Gastroesophageal sphincter (tissue), 4 donors: ENCODE measurements at regions not wholly inside any gene's neighbourhood (a gene's known extent, or its start where the extent isn't known, plus 50 kb on each side); places are given as distances from the start of the nearest gene placed in this dataset.

Source experiments
- ATAC-seq: fragments of 150-250 bp; one replicate; pipeline ENCODE4 v1.9.1; 2016; ENCODE audit warnings: mild to moderate bottlenecking, moderate library complexity
- H3K27ac ChIP-seq, 4 donors: fragments of 200-600 bp; sonication (generic) in 3 of 4; 1 replicate in 3 of 4; 2 replicates in 1 of 4; pipeline ENCODE4 v1.5.1; 2016 to 2019
- H3K27me3 ChIP-seq: fragments of 200-600 bp; sonication (generic); one replicate; pipeline ENCODE4 v1.5.1; 2019
- H3K36me3 ChIP-seq, 2 donors: fragments of 200-600 bp; sonication (generic); one replicate each; pipeline ENCODE4 v1.5.1; 2019; ENCODE audit warnings: control low read depth in 1 of 2
- H3K4me1 ChIP-seq, 3 donors: fragments of 200-600 bp; sonication (generic); 1 replicate in 2 of 3; 2 replicates in 1 of 3; pipeline ENCODE4 v1.5.1; 2016 to 2019; ENCODE audit warnings: control low read depth in 2 of 3
- H3K4me3 ChIP-seq, 2 donors: fragments of 200-600 bp; sonication (generic); one replicate each; pipeline ENCODE4 v1.5.1; 2019; ENCODE audit warnings: mild to moderate bottlenecking in 1 of 2, moderate library complexity in 1 of 2
- H3K9me3 ChIP-seq, 3 donors: fragments of 200-600 bp; sonication (generic); one replicate each; pipeline ENCODE4 v1.5.1; 2017 to 2019; ENCODE audit warnings: control low read depth in 2 of 3
- EP300 ChIP-seq: sonication (generic); formaldehyde crosslinking; IDR thresholded peaks from one replicate; pipeline ENCODE4 v1.6.1; 2017; ENCODE audit warnings: antibody characterized with exemption, mild to moderate bottlenecking
- POLR2A ChIP-seq, 2 donors: fragments of 450-650 bp; IDR thresholded peaks; one replicate each; pipeline ENCODE4 v1.6.1; 2017; ENCODE audit warnings: antibody characterized with exemption in 2 of 2, mild to moderate bottlenecking in 2 of 2, moderate library complexity in 1 of 2
- POLR2AphosphoS5 ChIP-seq: sonication (generic); formaldehyde crosslinking; IDR thresholded peaks from one replicate; pipeline ENCODE4 v1.6.1; 2017; ENCODE audit warnings: antibody characterized with exemption
- WGBS, 2 donors: methylation state at CpG; one replicate each; pipeline ENCODE4 v1.1.5; 2018; ENCODE audit warnings: low coverage in 1 of 2; 5-methylcytosine and 5-hydroxymethylcytosine counted together
- TF ChIP-seq, protein P1 (sequence below), 4 experiments: fragments of 200-600 bp in 2 of 4; fragments of 450-650 bp in 2 of 4; sonication (generic) in 1 of 4; IDR thresholded peaks; one replicate each; pipeline ENCODE4 v1.5.1; 2017 to 2019; ENCODE audit warnings: antibody characterized with exemption in 4 of 4, mild to moderate bottlenecking in 2 of 4, moderate library complexity in 2 of 4

- Histone ChIP-seq H3K27me3 (no peaks in the 10 kb centered on the region), H3K4me1 (no peaks in the 10 kb centered on the region), H3K9me3 (no peaks in the 10 kb centered on the region), H3K4me3 (no peak overlapping the region), H3K36me3 (no peaks in the 10 kb centered on the region), H3K27ac (no peak overlapping the region)
- TF ChIP-seq POLR2AphosphoS5: no peak
- TF ChIP-seq, protein P1, sequence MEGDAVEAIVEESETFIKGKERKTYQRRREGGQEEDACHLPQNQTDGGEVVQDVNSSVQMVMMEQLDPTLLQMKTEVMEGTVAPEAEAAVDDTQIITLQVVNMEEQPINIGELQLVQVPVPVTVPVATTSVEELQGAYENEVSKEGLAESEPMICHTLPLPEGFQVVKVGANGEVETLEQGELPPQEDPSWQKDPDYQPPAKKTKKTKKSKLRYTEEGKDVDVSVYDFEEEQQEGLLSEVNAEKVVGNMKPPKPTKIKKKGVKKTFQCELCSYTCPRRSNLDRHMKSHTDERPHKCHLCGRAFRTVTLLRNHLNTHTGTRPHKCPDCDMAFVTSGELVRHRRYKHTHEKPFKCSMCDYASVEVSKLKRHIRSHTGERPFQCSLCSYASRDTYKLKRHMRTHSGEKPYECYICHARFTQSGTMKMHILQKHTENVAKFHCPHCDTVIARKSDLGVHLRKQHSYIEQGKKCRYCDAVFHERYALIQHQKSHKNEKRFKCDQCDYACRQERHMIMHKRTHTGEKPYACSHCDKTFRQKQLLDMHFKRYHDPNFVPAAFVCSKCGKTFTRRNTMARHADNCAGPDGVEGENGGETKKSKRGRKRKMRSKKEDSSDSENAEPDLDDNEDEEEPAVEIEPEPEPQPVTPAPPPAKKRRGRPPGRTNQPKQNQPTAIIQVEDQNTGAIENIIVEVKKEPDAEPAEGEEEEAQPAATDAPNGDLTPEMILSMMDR (IDR thresholded peaks at IDR 0.05): no peak
- no peak for TF ChIP-seq POLR2A (IDR thresholded peaks at IDR 0.05)
- TF ChIP-seq EP300: no peak
- ATAC-seq: no peak
- WGBS, 2 donors: 65 to 83% methylated on average over 1 of the region's 1 CpG
Measured at GRCh38 chr18:2478662-2479061, 92.6 kb downstream of the METTL4 start.

- Histone ChIP-seq H3K27me3 (no peaks in the 10 kb centered on the region), H3K4me3 (no peak overlapping the region), H3K9me3 (no peaks in the 10 kb centered on the region), H3K36me3 (no peaks in the 10 kb centered on the region), H3K4me1 (no peaks in the 10 kb centered on the region), H3K27ac (no peak overlapping the region)
- TF ChIP-seq POLR2AphosphoS5: no peak
- TF ChIP-seq, protein P1 (IDR thresholded peaks at IDR 0.05): no peak
- no peak for TF ChIP-seq EP300
- TF ChIP-seq POLR2A (IDR thresholded peaks at IDR 0.05): no peak
- no peak for ATAC-seq
- WGBS, 2 donors: 68 to 72% methylated on average over 2 of the region's 2 CpGs
Measured at GRCh38 chr18:2480536-2480935, 90.8 kb downstream of the METTL4 start.

DNA sequence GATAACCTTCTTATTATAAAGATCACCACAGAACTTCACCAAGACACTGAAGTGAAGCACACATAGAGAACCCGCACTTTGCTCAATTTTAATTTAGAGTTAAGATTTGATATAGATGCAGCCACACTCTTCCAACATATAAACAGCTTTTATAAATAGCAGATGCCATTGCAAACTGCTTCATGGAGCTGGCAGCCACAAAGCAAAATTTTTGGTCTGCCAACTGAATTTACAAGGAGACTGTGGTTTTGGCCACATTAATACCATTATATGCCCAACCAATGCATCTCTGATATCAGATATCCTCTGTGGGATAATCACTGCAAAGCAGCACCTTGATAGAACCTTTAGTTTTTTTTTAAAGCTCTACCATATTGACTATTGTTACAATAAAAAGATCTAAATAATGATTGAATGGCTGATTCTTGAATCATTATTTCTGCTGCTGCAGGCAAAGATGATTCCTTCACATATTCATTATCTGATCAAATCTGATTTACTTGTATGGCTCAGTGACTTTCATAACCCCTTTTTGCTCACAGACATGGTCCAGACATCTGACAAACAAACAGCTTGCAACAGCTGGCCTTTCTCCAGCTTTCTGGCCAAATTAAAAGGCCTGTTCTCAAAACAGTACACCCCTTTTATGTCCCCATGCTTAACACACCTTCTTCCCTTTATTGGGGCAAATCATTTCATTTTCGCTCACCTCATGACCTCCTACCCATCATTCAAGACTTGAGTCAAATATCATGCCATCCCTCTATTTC, 88.4 kb downstream of the METTL4 start:
- Histone ChIP-seq H3K27me3 (no peaks in the 10 kb centered on the region), H3K27ac (no peak overlapping the region), H3K4me3 (no peak overlapping the region), H3K9me3 (no peaks in the 10 kb centered on the region), H3K4me1 (no peaks in the 10 kb centered on the region), H3K36me3 (no peaks in the 10 kb centered on the region)
- 60 to 80% methylated on average over 2 of the region's 2 CpGs for WGBS, 2 donors
- ATAC-seq: no peak
- TF ChIP-seq POLR2A (IDR thresholded peaks at IDR 0.05): no peak
- TF ChIP-seq, protein P1 (IDR thresholded peaks at IDR 0.05): no peak
- TF ChIP-seq EP300: no peak

- ATAC-seq: no peak
- H3K9me3 ChIP-seq: no peaks in the 10 kb centered on the region
- TF ChIP-seq POLR2A (IDR thresholded peaks at IDR 0.05) (no peak), EP300 (no peak)
- TF ChIP-seq, protein P1 (IDR thresholded peaks at IDR 0.05): no peak
- H3K27me3 ChIP-seq: no peaks in the 10 kb centered on the region
- WGBS, 2 donors: 40 to 72% methylated on average over 1 of the region's 1 CpG
- no peaks in the 10 kb centered on the region for H3K36me3 ChIP-seq
- no peaks in the 10 kb centered on the region for H3K4me1 ChIP-seq
- no peak overlapping the region for H3K4me3 ChIP-seq
- no peak overlapping the region for H3K27ac ChIP-seq
Measured at GRCh38 chr18:2485983-2486382, 85.3 kb downstream of the METTL4 start.

DNA sequence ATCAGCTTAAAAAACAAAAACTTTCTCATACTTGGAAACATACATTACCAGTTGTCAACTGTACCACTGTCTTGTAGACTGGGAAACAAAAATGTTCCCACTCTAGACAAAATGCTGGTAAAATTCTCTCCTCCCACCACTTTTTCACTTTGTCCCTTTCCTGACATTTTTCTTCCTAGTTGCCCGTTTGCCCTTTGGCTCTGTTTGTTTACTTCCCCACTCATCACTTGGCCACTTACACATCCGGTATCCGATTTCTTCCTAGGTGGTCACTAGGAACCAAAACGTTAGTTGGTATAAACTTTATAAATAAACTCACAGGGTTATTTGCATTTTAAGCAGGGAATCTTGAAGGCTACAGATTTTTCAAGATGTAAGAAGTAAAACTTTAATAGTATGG, 84.9 kb downstream of the METTL4 start:
- no peak for ATAC-seq

More for the DNA sequence above, 84.9 kb downstream of the METTL4 start:
- 9 to 13% methylated on average over 4 of the region's 4 CpGs for WGBS, 2 donors
- Histone ChIP-seq H3K9me3 (no peaks in the 10 kb centered on the region), H3K27me3 (no peaks in the 10 kb centered on the region), H3K4me3 (no peak overlapping the region), H3K4me1 (no peaks in the 10 kb centered on the region), H3K27ac (no peak overlapping the region), H3K36me3 (no peaks in the 10 kb centered on the region)
- TF ChIP-seq, protein P1 (IDR thresholded peaks at IDR 0.05): no peak
- TF ChIP-seq POLR2A (IDR thresholded peaks at IDR 0.05) (no peak), EP300 (no peak), POLR2AphosphoS5 (no peak)
